IMR-90 (cell line): ENCODE measurements at regions not wholly inside any gene's neighbourhood (a gene's known extent, or its start where the extent isn't known, plus 50 kb on each side); places are given as distances from the start of the nearest gene placed in this dataset.

Source experiments
- ATAC-seq: fragments of 200-7000 bp; cut with Tn5 transposase; 2 replicates; pipeline ENCODE4 v1.9.1; 2020; ENCODE audit warnings: low read depth, mild to moderate bottlenecking, moderate library complexity
- BruUV-seq: library from RNA; stranded (reverse); fragments of 400-500 nt; replicated peaks from 2 replicates; lab custom pipeline; 2021; lab: Mats Ljungman, UMichigan
- CTCF ChIA-PET: fragments of 300-600 bp; formaldehyde crosslinking; extraction: SDS; loops from one replicate; lab custom pipeline; 2021; ENCODE audit warnings: antibody characterized with exemption; lab: Yijun Ruan, JAX
- POLR2A ChIA-PET: fragments of 300-600 bp; sonication (Branson Sonifier 250); formaldehyde crosslinking; loops from one replicate; lab custom pipeline; 2022; ENCODE audit warnings: antibody characterized with exemption; ENCODE audit not compliant: unreplicated experiment; lab: Charles Lee
- DNase-seq: peaks from one replicate; pipeline ENCODE4 v3.0.0; 2013
- H2AFZ ChIP-seq: replicated peaks from 2 replicates; pipeline ENCODE3; 2013; ENCODE audit warnings: low read length, mild to moderate bottlenecking; ENCODE audit not compliant: poor library complexity
- H2AK5ac ChIP-seq: 2 replicates; pipeline ENCODE4 v1.6.1; 2013; ENCODE audit warnings: low read depth, low read length, inconsistent platforms
- H2AK9ac ChIP-seq: replicated peaks from 2 replicates; pipeline ENCODE3; 2013; ENCODE audit warnings: mild to moderate bottlenecking, low read depth, low read length, moderate library complexity; ENCODE audit not compliant: poor library complexity
- H2BK120ac ChIP-seq: 2 replicates; pipeline ENCODE4 v1.6.1; 2013; ENCODE audit warnings: low read depth, low read length, inconsistent platforms
- H2BK15ac ChIP-seq: 3 replicates; pipeline ENCODE4 v1.6.1; 2013; ENCODE audit warnings: low read depth, low read length, inconsistent platforms
- H2BK20ac ChIP-seq: 2 replicates; pipeline ENCODE4 v1.6.1; 2013; ENCODE audit warnings: low read depth, mild to moderate bottlenecking, inconsistent platforms, low read length, moderate library complexity
- H2BK5ac ChIP-seq: 2 replicates; pipeline ENCODE4 v1.6.1; 2013; ENCODE audit warnings: mild to moderate bottlenecking, low read depth, low read length, inconsistent platforms; ENCODE audit not compliant: poor library complexity, severe bottlenecking
- H3K14ac ChIP-seq: replicated peaks from 2 replicates; pipeline ENCODE4 v1.6.1; 2013; ENCODE audit warnings: low read depth, low read length, inconsistent platforms
- H3K18ac ChIP-seq: 2 replicates; pipeline ENCODE4 v1.6.1; 2013; ENCODE audit warnings: low read depth, low read length, control low read depth
- H3K23ac ChIP-seq: 2 replicates; pipeline ENCODE4 v1.6.1; 2013; ENCODE audit warnings: low read depth, low read length, inconsistent platforms
- H3K27ac ChIP-seq: 2 replicates; pipeline ENCODE4 v1.5.1; 2013; ENCODE audit warnings: mild to moderate bottlenecking, control low read depth, low read length; ENCODE audit not compliant: insufficient read depth
- H3K27me3 ChIP-seq: 2 replicates; pipeline ENCODE4 v1.6.1; 2013; ENCODE audit warnings: low read length; ENCODE audit not compliant: control insufficient read depth, insufficient read depth
- H3K36me3 ChIP-seq: 2 replicates; pipeline ENCODE4 v1.6.1; 2013; ENCODE audit warnings: low read length, mixed read lengths; ENCODE audit not compliant: control insufficient read depth, insufficient read depth
- H3K4ac ChIP-seq: 2 replicates; pipeline ENCODE4 v1.6.1; 2013; ENCODE audit warnings: low read depth, low read length, inconsistent platforms
- H3K4me1 ChIP-seq: 2 replicates; pipeline ENCODE4 v1.6.1; 2013; ENCODE audit warnings: low read length, mixed read lengths; ENCODE audit not compliant: control insufficient read depth, insufficient read depth
- H3K4me2 ChIP-seq: 2 replicates; pipeline ENCODE4 v1.6.1; 2013; ENCODE audit warnings: low read depth, mild to moderate bottlenecking, control low read depth, low read length, moderate library complexity
- H3K4me3 ChIP-seq: 2 replicates; pipeline ENCODE4 v1.5.1; 2013; ENCODE audit warnings: low read depth, mild to moderate bottlenecking, control low read depth, low read length, moderate library complexity; ENCODE audit not compliant: insufficient read depth
- H3K56ac ChIP-seq: 2 replicates; pipeline ENCODE4 v1.6.1; 2013; ENCODE audit warnings: low read length, inconsistent platforms; ENCODE audit not compliant: insufficient read depth; ENCODE audit errors: extremely low read depth
- H3K79me1 ChIP-seq, 2 experiments: 2 replicates each; pipeline ENCODE4 v1.6.1; 2013; ENCODE audit warnings: low read length in 2 of 2, inconsistent platforms in 1 of 2, low read depth in 1 of 2
- H3K9ac ChIP-seq: 2 replicates; pipeline ENCODE4 v1.6.1; 2013; ENCODE audit warnings: low read depth, low read length, control low read depth
- H3K9me1 ChIP-seq: 2 replicates; pipeline ENCODE4 v1.6.1; 2013; ENCODE audit warnings: low read length, inconsistent platforms; ENCODE audit not compliant: insufficient read depth
- H3K9me3 ChIP-seq: 2 replicates; pipeline ENCODE4 v1.6.1; 2013; ENCODE audit warnings: low read length; ENCODE audit not compliant: control insufficient read depth, insufficient read depth
- H4K20me1 ChIP-seq: 2 replicates; pipeline ENCODE4 v1.6.1; 2013; ENCODE audit warnings: low read length, inconsistent platforms; ENCODE audit not compliant: insufficient read depth
- H4K5ac ChIP-seq: 2 replicates; pipeline ENCODE4 v1.6.1; 2013; ENCODE audit warnings: mild to moderate bottlenecking, low read depth, low read length, control low read depth
- H4K8ac ChIP-seq, 2 experiments: 2 replicates each; pipeline ENCODE4 v1.6.1; 2013; ENCODE audit warnings: low read depth in 2 of 2, low read length in 2 of 2, control low read depth in 1 of 2, inconsistent platforms in 1 of 2
- H4K91ac ChIP-seq: 2 replicates; pipeline ENCODE4 v1.6.1; 2013; ENCODE audit warnings: low read depth, low read length, inconsistent platforms; ENCODE audit not compliant: insufficient read depth
- CEBPB ChIP-seq: IDR thresholded peaks from 2 replicates; pipeline ENCODE4 v1.6.1; 2012; ENCODE audit warnings: low read depth, low read length, improper control_type of control experiment
- MAFK ChIP-seq: IDR thresholded peaks from 2 replicates; pipeline ENCODE4 v1.6.1; 2012; ENCODE audit warnings: low read depth, low read length, improper control_type of control experiment
- MAZ ChIP-seq: IDR thresholded peaks from 2 replicates; pipeline ENCODE4 v1.6.1; 2012; ENCODE audit warnings: low read depth, mild to moderate bottlenecking, low read length, improper control_type of control experiment, moderate library complexity, borderline replicate concordance
- RAD21 ChIP-seq: IDR thresholded peaks from 2 replicates; pipeline ENCODE4 v1.6.1; 2012; ENCODE audit warnings: low read length, improper control_type of control experiment
- RFX5 ChIP-seq: IDR thresholded peaks from 2 replicates; pipeline ENCODE4 v1.8.0; 2012; ENCODE audit warnings: low read depth, mild to moderate bottlenecking, low read length, moderate library complexity
- SMC3 ChIP-seq: fragments of 150-350 bp; IDR thresholded peaks from 2 replicates; pipeline ENCODE4 v1.6.1; 2016; ENCODE audit warnings: low read depth, mild to moderate bottlenecking, antibody characterized with exemption, low read length, moderate library complexity
- USF2 ChIP-seq: fragments of 150-350 bp; IDR thresholded peaks from 2 replicates; pipeline ENCODE4 v1.6.1; 2017; ENCODE audit warnings: mild to moderate bottlenecking, antibody characterized with exemption, low read length, low read depth
- WGBS, 2 experiments: methylation state at CpG; one replicate each; pipeline versions ENCODE4 v1.1.5 to v1.1.7; 2013; ENCODE audit warnings: missing lambda C conversion rate in 2 of 2; ENCODE audit not compliant: insufficient read length in 1 of 2; ENCODE audit errors: extremely low coverage in 2 of 2; 5-methylcytosine and 5-hydroxymethylcytosine counted together
- dilution Hi-C: fragments of 300-500 bp; cut with HindIII; formaldehyde crosslinking; loops from one replicate; pipeline ENCODE4 v1.14.3; 2018; ENCODE audit warnings: low sequenced_read_pairs; ENCODE audit not compliant: unreplicated experiment
- in situ Hi-C: fragments of 300-500 bp; cut with MboI; formaldehyde crosslinking; loops from 3 replicates; pipeline ENCODE4 v1.14.3; 2019; ENCODE audit warnings: low sequenced_read_pairs, inconsistent platforms, mixed read lengths
- intact Hi-C: fragments of 100-400 bp; cut with micrococcal nuclease; formaldehyde crosslinking; loops from 2 replicates; pipeline ENCODE4 v1.10.0; 2022

GRCh38 chr4:60718874-60719273 lies 481.3 kb upstream of the ADGRL3 start:
- no peak overlapping the region for H2BK120ac ChIP-seq
- no peak overlapping the region for H3K9ac ChIP-seq
- H4K20me1 ChIP-seq, result no peaks in the 10 kb centered on the region
- peaks cover 2% of the 10 kb centered on the region; the same call in 1 of the 2 replicates for H3K9me3 ChIP-seq
- no peaks in the 10 kb centered on the region for H3K36me3 ChIP-seq
- H3K9me1 ChIP-seq, result no peaks in the 10 kb centered on the region
- CTCF ChIA-PET, result no interaction called here
- H2BK20ac ChIP-seq, result no peak overlapping the region
- H4K8ac ChIP-seq, result no peak overlapping the region
- POLR2A ChIA-PET, result no interaction called here
- no CpG with 5 or more reads among the region's 1 CpG for WGBS, 2 experiments
- no TSS peak for BruUV-seq
- ATAC-seq, result no peak
- no peak overlapping the region for H2AK5ac ChIP-seq
- no peak overlapping the region for H4K91ac ChIP-seq
- no peak overlapping the region for H4K5ac ChIP-seq
- no peak overlapping the region for H3K4me3 ChIP-seq
- TF ChIP-seq MAFK (peak; percentile 96), RFX5 (no peak), RAD21 (no peak), USF2 (no peak), SMC3 (no peak), CEBPB (no peak), MAZ (no peak)
- dilution Hi-C loops (no loop called here), intact Hi-C loops (no loop called here), in situ Hi-C loops (no loop called here)
- no peak overlapping the region for H3K14ac ChIP-seq
- H3K4ac ChIP-seq, result no peak overlapping the region
- H2BK5ac ChIP-seq, result no peak overlapping the region
- peaks cover 3% of the 10 kb centered on the region for H3K4me1 ChIP-seq
- H2AFZ ChIP-seq, result no peak overlapping the region
- H3K56ac ChIP-seq, result no peak overlapping the region
- no peaks in the 10 kb centered on the region for H3K79me1 ChIP-seq
- no peak overlapping the region for H3K18ac ChIP-seq
- DNase-seq, result no peak
- H2AK9ac ChIP-seq, result no peak overlapping the region
- no peaks in the 10 kb centered on the region for H3K27me3 ChIP-seq
- H3K4me2 ChIP-seq, result no peak overlapping the region
- no peak overlapping the region for H3K27ac ChIP-seq
- H2BK15ac ChIP-seq, result no peak overlapping the region
- H3K23ac ChIP-seq, result no peak overlapping the region
